ENCODE measurements at regions not wholly inside any gene's neighbourhood (a gene's known extent, or its start where the extent isn't known, plus 50 kb on each side); places are given as distances from the start of the nearest gene placed in this dataset.

DNA sequence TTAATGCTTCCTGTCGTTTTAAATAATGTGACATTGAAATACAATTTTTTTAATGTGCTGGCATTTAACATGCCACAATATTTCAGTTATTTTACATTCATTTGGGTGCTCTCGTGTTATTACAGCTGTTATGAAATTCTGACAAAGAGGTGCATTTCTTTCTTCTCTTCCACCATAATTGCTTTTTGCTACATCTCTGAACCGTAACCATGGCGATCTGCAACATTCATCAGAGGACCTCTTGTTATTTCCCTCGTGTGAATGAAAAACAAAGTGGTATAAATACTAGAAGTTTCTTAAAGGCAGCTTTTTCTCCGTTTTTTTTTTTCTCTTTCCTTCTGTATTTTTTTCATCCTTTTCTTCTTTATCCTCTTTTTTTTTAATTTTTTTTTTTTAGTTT, 316.4 kb downstream of the MCTP2 start:
- Histone ChIP-seq H3K9me3 (no peaks in the 10 kb centered on the region), H3K36me3 (no peaks in the 10 kb centered on the region), H3K27me3 (peaks cover 2% of the 10 kb centered on the region), H3K4me1 (no peaks in the 10 kb centered on the region), H3K4me3 (no peak overlapping the region), H3K27ac (no peak overlapping the region)
- TF ChIP-seq, protein P1, sequence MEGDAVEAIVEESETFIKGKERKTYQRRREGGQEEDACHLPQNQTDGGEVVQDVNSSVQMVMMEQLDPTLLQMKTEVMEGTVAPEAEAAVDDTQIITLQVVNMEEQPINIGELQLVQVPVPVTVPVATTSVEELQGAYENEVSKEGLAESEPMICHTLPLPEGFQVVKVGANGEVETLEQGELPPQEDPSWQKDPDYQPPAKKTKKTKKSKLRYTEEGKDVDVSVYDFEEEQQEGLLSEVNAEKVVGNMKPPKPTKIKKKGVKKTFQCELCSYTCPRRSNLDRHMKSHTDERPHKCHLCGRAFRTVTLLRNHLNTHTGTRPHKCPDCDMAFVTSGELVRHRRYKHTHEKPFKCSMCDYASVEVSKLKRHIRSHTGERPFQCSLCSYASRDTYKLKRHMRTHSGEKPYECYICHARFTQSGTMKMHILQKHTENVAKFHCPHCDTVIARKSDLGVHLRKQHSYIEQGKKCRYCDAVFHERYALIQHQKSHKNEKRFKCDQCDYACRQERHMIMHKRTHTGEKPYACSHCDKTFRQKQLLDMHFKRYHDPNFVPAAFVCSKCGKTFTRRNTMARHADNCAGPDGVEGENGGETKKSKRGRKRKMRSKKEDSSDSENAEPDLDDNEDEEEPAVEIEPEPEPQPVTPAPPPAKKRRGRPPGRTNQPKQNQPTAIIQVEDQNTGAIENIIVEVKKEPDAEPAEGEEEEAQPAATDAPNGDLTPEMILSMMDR (IDR thresholded peaks at IDR 0.05) = no peak
- TF ChIP-seq POLR2A (IDR thresholded peaks at IDR 0.05) (no peak), POLR2AphosphoS5 (IDR thresholded peaks at IDR 0.05) (no peak), EP300 (IDR thresholded peaks at IDR 0.05) (no peak)
- no peak for DNase-seq (ENCODE audit: low spot score in 2 of 2)
- 70% methylated on average over 6 of the region's 6 CpGs for WGBS

DNA sequence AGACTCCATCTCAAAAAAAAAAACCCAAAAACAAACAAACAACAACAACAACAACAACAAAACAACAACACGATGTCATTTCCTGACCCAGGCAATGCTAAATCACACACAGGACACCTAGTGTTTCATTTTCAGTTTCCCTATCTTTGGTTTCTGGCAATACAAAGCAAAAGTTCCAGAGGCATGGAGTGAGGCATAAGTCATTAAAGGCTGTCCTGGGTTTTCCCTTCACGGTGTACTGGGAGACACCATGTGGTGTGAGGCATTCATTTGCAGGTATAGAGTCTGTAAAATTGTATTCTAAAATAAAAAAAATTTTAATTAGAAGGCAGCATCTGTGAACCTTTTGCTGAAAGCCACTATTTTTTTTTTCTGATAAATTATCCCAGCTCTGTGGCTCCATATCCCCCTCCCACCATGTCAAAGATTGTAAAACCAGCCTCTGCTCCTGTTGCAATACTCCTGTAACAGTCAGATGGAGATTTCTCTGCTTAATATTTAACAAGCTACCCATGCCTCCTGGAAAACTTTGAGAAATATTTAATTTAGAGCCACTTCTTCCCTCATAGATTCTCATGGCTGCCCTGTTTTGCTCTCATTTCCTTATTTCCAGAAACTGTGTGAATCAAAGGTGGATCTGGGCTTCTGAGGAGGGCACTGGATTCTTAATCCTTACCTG, 324.6 kb downstream of the MCTP2 start:
- TF ChIP-seq POLR2A (IDR thresholded peaks at IDR 0.05) (no peak), EP300 (IDR thresholded peaks at IDR 0.05) (no peak), POLR2AphosphoS5 (IDR thresholded peaks at IDR 0.05) (no peak)
- TF ChIP-seq, protein P1 (IDR thresholded peaks at IDR 0.05) = no peak
- Histone ChIP-seq H3K36me3 (no peaks in the 10 kb centered on the region), H3K4me1 (no peaks in the 10 kb centered on the region), H3K9me3 (no peaks in the 10 kb centered on the region), H3K27ac (no peak overlapping the region), H3K4me3 (no peak overlapping the region), H3K27me3 (no peaks in the 10 kb centered on the region)
- no peak for DNase-seq (ENCODE audit: low spot score in 2 of 2)
- WGBS = 78% methylated on average over 2 of the region's 2 CpGs

DNA sequence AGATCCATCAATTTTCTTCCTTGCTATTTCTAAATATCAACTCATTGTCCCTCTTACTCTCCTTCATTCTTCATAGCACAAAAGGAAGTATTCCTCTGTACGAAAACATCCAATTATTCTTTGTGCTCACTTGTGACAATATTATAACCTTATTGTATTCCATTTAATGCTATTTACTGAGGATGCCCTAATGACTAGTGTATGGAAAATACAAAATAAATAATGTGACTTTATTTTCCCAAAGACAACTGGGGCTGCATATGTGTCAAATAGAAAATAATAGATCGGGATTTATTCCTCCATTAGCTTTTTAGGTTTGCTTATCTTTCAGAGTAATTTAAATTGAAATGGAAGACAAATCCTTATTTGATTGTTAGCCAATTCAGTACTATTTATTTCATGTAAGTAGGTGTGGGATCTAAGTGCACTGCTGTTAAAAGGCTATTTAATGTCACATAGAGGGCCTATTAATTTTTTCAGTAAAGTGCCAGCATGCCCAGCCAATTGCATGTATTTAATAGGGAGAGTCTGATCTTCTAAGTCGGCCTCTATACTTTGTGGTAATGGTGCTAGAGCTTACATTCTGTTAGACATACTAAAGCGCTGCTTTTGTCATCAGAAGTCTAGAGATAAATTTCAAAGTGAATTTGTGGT, 329.8 kb downstream of the MCTP2 start:
- DNase-seq (ENCODE audit: low spot score in 2 of 2) = no peak
- Histone ChIP-seq H3K27me3 (no peaks in the 10 kb centered on the region), H3K9me3 (no peaks in the 10 kb centered on the region), H3K36me3 (no peaks in the 10 kb centered on the region), H3K4me3 (no peak overlapping the region), H3K4me1 (no peaks in the 10 kb centered on the region), H3K27ac (no peak overlapping the region)
- TF ChIP-seq EP300 (IDR thresholded peaks at IDR 0.05) (no peak), POLR2AphosphoS5 (IDR thresholded peaks at IDR 0.05) (no peak), POLR2A (IDR thresholded peaks at IDR 0.05) (no peak)
- TF ChIP-seq, protein P1 (IDR thresholded peaks at IDR 0.05) = no peak
- WGBS = 97% methylated on average over 4 of the region's 4 CpGs

DNA sequence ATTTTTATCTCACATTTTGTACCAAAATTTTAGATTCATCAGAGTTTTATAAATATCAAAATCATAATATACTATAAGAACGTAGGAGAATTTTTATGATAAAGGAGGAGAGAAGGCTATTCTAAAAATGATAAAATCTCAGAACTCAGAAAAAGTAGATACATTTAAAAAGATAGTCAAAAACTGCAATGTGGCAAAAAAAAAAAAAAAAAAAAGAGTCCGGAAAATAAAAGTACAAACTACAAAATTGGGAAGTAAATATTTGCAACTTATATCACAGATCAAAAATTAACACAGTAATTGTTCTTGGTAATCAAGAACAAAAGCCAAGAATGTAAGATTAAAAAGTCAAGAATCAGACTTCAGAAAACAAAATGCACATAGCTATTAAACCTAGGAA, 332.1 kb downstream of the MCTP2 start:
- H3K9me3 ChIP-seq = no peaks in the 10 kb centered on the region
- H3K27me3 ChIP-seq = no peaks in the 10 kb centered on the region
- no peak overlapping the region for H3K27ac ChIP-seq
- H3K4me3 ChIP-seq = no peak overlapping the region
- DNase-seq (ENCODE audit: low spot score in 2 of 2) = no peak
- no peak for TF ChIP-seq POLR2A (IDR thresholded peaks at IDR 0.05)
- TF ChIP-seq, protein P1 (IDR thresholded peaks at IDR 0.05) = no peak
- TF ChIP-seq POLR2AphosphoS5 (IDR thresholded peaks at IDR 0.05) = no peak
- TF ChIP-seq EP300 (IDR thresholded peaks at IDR 0.05) = no peak
- no peaks in the 10 kb centered on the region for H3K36me3 ChIP-seq
- WGBS = 86% methylated on average over 2 of the region's 2 CpGs
- H3K4me1 ChIP-seq = no peaks in the 10 kb centered on the region

DNA sequence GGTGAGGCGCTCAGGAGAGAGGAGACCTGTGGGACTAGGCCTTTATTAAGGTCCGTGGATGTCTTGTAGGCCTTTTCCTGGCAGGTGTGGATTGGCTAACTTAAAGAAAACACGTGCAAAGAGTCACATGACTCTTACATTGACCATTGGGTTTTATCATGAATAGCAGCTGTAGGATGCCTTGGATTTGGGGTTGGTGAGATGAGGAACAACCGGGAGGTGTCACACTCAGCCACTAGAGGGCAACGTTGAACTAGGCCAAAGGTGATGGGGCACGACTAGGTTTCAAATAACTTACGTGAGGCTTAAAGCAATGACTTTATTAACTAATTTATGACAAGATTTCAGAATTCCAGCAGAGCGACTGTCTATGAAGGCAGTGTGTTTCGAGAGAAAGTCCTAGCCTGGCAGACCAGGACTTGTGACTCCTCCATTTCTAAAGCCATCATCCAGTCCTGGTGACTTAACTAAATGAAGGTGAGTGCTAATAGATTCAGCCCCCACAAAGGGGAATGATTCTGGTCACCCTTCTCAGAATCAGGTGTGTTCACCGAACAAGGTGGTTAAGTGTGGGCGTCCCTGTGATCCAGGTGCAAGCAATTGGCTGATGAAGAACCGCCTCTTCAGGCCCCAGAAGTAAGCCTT, 345.6 kb downstream of the MCTP2 start:
- H3K36me3 ChIP-seq = no peaks in the 10 kb centered on the region
- no peak overlapping the region for H3K27ac ChIP-seq
- H3K9me3 ChIP-seq = no peaks in the 10 kb centered on the region
- DNase-seq (ENCODE audit: low spot score in 2 of 2) = no peak
- no peak overlapping the region for H3K4me3 ChIP-seq
- no peaks in the 10 kb centered on the region for H3K4me1 ChIP-seq
- TF ChIP-seq EP300 (IDR thresholded peaks at IDR 0.05) (no peak), POLR2A (IDR thresholded peaks at IDR 0.05) (no peak), POLR2AphosphoS5 (IDR thresholded peaks at IDR 0.05) (no peak)
- TF ChIP-seq, protein P1 (IDR thresholded peaks at IDR 0.05) = peak in 1 of 2 donors; percentile 52
- peaks cover 3% of the 10 kb centered on the region for H3K27me3 ChIP-seq
- WGBS = 63% methylated on average over 12 of the region's 12 CpGs

Measured in suprapubic skin (tissue), 4 donors.